8988T (cell line): ENCODE measurements at regions not wholly inside any gene's neighbourhood (a gene's known extent, or its start where the extent isn't known, plus 50 kb on each side); places are given as distances from the start of the nearest gene placed in this dataset.
"Not testable (repeated sequence)": the region's sequence is repeated elsewhere in the genome, so short reads cannot be mapped to it uniquely, and the experiment has no call there.

Experiments used
- DNase-seq: peaks from one replicate; pipeline ENCODE4 v3.0.0; 2011

- no peak for DNase-seq
Measured at GRCh38 chr6:87755708-87756671, 54.0 kb upstream of the AKIRIN2 start.

- DNase-seq: no peak
Measured at GRCh38 chr6:87754828-87755227, 52.8 kb upstream of the AKIRIN2 start.

- no peak for DNase-seq
Measured at GRCh38 chr6:87753131-87753685, 51.2 kb upstream of the AKIRIN2 start.

- DNase-seq: not testable (repeated sequence)
Measured at GRCh38 chr6:87752503-87752902, 50.5 kb upstream of the AKIRIN2 start.
